Left colon (tissue), 2 donors: ENCODE measurements at regions not wholly inside any gene's neighbourhood (a gene's known extent, or its start where the extent isn't known, plus 50 kb on each side); places are given as distances from the start of the nearest gene placed in this dataset.

Experiments used
- ATAC-seq: fragments of 200-7000 bp; cut with Tn5 transposase; one replicate; pipeline ENCODE4 v1.9.1; 2020; ENCODE audit warnings: mild to moderate bottlenecking, moderate library complexity
- DNase-seq, 2 donors: peaks; one replicate each; pipeline ENCODE4 v3.0.0-alpha.2; 2020
- intact Hi-C, 2 donors: fragments of 100-400 bp; cut with DNase I in 1 of 2; cut with micrococcal nuclease in 1 of 2; formaldehyde crosslinking; loops; one replicate each; pipeline versions ENCODE4 v1.11.2 to v1.14.0; 2022; cut with DNase I, micrococcal nuclease
- donor health status: DM: no; HTN: no; CAD: no.
- donor health status: DM: yes; HTN: yes; CAD: no.

DNA sequence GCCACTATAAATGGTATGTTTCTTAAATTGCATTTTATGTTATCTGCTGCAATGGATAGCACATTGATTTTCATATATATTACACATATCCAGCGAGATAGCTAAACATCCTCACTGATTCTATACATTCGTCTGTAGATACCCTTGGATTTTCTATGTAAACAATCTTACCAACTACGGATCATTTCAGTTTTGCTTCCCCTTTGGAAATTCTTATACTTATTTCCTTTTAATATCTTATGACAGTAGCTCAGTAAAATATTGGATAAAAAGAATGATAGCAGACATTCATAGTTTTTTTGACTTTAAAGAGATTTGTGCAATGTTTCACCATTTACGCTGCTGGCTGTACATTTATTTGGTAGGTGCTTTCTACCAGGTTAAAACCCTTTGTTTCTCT lies 254.9 kb downstream of the SYK start:
- intact Hi-C loops: no loop called here
- no peak for ATAC-seq
- no peak for DNase-seq

- no peak for ATAC-seq
- DNase-seq: no peak
- intact Hi-C loops: no loop called here
These were observed 255.3 kb downstream of the SYK start for GRCh38 chr9:91056917-91057316.

DNA sequence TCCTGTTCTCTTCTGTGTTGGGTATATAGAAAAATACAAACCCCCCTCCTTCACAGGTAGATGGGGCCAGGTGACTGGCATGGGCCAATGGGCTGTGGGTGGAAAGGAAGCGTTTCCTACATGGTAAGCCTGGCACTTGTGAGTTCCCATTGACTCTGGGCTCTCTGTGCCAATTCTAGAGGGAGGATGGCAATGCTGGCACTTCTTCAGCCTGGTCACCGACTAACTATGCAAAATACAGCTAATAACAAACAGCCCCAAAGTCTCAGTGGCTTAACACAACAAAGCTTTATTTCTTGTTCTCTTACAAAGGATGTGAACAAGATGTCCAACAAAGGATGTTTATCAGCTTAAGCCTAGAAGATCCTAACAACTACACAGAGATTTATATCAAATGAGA lies 258.1 kb downstream of the SYK start:
- no peak for ATAC-seq
- intact Hi-C loops: no loop called here
- DNase-seq: no peak

- intact Hi-C loops: no loop called here
- DNase-seq (no peak), ATAC-seq (peak; percentile 41)
These were observed 259.1 kb downstream of the SYK start for GRCh38 chr9:91060520-91061343.

GRCh38 chr9:91061506-91061905 lies 259.9 kb downstream of the SYK start:
- ATAC-seq: no peak
- no peak for DNase-seq
- intact Hi-C loops: no loop called here

DNA sequence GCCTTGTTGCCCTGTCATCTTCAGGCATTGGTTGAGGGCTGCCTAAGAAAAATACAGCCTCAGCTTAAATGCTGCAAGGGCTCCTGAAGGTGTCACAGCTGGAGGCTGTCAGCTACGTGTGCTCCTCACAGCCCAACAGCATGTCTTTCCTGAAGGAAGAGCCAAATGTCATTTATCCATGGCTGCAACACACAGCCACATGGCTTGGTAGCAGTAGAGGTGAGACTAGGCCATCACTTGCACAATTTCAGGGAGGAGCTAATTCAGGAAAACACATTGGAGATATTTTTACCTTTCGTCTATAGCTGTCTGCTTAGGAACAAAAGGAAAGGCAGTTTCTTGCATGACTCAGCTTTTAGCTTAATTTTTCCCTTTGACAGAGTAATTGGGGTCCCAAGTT lies 260.7 kb downstream of the SYK start:
- DNase-seq (no peak), ATAC-seq (no peak)
- intact Hi-C loops: no loop called here

GRCh38 chr9:91063471-91063870 lies 261.9 kb downstream of the SYK start:
- intact Hi-C loops: no loop called here
- ATAC-seq (no peak), DNase-seq (no peak)

GRCh38 chr9:91065231-91066041 lies 263.8 kb downstream of the SYK start:
- no peak for ATAC-seq
- intact Hi-C loops: no loop called here
- no peak for DNase-seq

DNA sequence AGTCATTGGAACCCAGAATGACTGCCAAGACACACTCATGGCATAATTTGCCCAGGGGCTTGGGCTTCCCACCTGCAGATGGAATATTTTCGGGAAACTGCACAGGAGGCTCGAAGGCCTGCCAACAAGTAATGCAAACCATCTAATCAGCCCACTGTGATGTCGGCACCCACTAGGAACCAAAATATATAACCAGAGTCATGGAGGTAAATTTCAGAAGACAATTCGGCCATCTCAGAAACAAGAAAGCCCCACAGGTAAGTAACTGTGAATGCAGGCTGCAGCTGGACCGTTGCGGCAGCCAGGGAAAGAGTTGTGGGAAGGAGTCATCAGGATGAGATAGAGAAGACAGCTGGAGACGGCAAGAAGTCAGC lies 264.4 kb downstream of the SYK start:
- intact Hi-C loops: no loop called here
- ATAC-seq: no peak
- no peak for DNase-seq

GRCh38 chr9:91066856-91067255 lies 265.2 kb downstream of the SYK start:
- intact Hi-C loops: no loop called here
- ATAC-seq: no peak
- DNase-seq: no peak

GRCh38 chr9:91067306-91067860 lies 265.8 kb downstream of the SYK start:
- intact Hi-C loops: no loop called here
- no peak for DNase-seq
- ATAC-seq: no peak

DNA sequence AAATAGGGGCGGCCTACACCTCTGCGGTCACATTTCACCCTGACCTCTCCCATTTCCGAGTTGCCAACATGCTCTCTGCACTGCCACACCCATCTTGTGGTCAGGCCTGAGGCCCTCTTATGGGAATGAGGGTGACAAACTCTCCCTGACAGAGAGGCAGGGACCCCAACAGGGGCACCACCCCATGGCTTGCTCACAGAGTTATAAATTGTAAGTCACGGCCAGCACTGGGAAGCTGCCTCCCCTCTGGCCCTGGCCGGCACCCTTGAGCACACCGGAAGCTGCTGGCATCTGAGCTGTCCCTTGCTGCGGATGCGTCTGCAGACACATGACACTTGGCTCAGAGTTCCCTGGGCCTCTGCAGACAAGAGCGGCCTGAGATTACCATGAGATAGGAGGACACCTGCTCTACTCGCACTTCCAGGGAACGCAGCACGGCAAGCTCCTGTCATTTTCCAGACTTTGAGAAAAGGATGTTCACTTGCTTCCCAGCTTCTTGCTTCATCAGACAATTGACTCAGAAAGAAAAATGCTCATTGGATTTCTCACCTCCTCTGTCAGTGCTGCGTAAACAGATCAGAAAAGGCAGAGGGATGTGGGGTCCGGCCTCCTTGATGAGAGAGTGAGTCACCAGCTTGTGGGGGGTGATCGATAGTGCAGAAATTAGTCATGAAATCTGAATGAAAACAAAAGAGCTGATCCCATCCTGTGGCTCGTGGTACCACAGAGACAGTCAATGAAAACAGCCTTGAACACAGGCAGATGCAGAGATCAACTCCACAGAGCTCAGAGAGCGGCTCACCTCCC lies 269.8 kb downstream of the SYK start:
- DNase-seq (no peak), ATAC-seq (no peak)
- intact Hi-C loops: no loop called here

GRCh38 chr9:91073049-91073810 lies 271.6 kb downstream of the SYK start:
- no peak for ATAC-seq
- intact Hi-C loops: no loop called here
- no peak for DNase-seq

DNA sequence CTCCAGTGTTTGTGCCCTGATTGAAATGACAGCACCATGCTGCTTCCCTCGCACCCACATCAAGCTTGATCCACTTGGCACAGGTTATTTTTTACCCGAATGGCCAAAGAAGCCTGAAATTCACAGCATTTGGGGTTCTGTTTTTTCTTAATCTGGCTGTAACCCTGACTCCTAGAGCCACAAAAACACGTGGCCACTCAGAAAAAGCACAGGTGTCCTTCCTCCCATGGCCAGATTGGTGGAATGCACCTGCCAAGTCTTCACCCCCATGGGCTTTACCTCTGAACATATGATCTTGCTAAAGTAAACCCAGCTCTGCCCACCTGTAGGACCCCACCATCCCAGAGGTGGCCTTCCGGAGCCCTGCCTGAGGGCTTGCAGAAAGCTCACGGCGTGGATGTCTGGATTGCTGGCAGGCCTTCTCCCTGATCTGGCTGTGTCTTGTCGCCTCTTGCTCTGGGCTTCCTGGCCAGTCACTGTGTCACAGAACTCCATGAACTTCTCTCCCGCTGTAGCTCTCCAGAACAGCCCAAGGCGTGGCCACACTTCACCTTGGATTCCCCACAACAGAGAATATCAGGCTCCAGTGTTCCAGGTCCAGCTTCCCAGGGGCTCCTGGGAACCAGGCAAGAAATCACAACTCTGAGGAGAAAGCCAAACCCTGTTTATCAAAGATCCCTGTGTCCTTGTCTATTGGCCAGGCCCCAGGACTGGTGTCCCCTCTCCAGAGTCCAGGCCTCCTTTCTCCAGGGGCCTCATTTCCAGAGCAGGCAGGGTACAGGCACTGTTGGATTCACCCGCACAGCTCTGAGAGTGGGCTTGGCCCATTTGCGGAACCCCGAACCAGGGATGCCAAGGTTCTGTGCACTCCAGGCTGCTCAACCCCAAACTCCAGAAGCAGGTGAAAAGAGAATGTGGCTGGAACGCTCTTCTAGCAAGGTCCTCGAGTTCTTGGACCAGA lies 272.5 kb downstream of the SYK start:
- no peak for DNase-seq
- ATAC-seq: no peak
- intact Hi-C loops: no loop called here

- intact Hi-C loops: no loop called here
- ATAC-seq: no peak
- DNase-seq: no peak
These were observed 273.2 kb downstream of the SYK start for GRCh38 chr9:91074866-91075265.

DNA sequence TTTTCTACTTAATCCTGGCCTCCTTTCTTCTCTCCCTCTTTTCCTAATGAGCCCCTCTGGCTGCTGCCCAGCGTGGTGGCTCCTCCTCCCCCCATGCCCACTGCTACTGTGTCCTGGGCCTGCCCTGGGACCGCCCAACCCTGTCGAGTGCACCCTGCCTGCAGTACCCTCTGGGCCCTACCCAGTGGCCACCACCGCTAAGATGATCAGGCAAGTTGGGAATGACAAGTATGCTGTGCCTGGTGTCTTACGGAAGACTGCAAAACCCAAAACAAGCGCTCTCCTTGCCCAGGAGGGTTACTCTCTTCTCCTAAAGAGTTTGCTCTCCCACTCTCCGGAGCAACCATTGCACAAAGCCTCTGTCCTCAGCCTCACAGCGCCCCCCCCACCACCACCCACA lies 273.7 kb downstream of the SYK start:
- intact Hi-C loops: no loop called here
- DNase-seq (no peak), ATAC-seq (no peak)

DNA sequence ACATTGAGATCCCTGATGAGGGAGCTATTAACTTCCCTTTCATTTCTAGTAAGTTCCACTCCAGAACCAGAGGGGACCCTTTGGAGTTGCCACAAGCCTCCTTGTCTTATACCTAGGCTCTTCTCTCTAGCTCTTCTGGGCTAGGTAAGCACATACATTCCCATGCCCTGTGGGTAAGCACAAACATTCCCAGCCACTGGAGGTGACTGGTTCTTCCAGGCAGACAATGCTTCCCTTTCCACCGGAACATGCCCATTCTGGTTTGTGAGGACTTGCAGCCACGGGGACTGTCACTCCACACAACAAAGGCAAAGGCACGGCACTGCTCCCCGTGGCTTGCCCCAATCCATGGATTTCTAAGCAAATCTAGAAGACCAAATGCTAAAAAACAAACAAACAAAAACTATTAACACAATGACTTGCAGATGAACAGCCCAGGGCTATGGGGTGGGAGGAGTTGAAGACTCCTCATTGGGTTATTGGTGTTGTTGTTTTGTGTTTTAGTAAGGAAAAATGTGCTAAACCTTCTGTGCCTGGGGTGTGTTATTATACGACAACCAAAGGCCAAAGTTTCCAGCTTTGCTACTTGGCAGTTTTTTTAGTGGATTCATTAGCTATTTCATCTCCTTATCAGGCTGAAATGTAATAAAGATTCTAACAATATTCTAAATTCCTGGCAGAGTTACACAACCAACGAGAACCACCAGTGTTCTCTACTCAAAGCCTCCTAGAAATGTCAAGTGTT lies 276.2 kb downstream of the SYK start:
- intact Hi-C loops: no loop called here
- ATAC-seq: no peak
- DNase-seq: no peak
